ENCODE measurements at regions not wholly inside any gene's neighbourhood (a gene's known extent, or its start where the extent isn't known, plus 50 kb on each side); places are given as distances from the start of the nearest gene placed in this dataset.

- Histone ChIP-seq H3K27ac (ENCODE audit: low read depth) (no peak overlapping the region), H3K4me2 (no peak overlapping the region), H3K27me3 (ENCODE audit: insufficient read depth) (no peaks in the 10 kb centered on the region), H2AFZ (no peak overlapping the region), H3K4me1 (ENCODE audit: insufficient read depth) (peaks cover 15% of the 10 kb centered on the region; the same call in 1 of the 2 replicates), H3K79me2 (replicated peaks; ENCODE audit: insufficient read depth) (no peaks in the 10 kb centered on the region), H3K4me3 (no peak overlapping the region), H3K9me2 (ENCODE audit: insufficient read depth) (no peaks in the 10 kb centered on the region), H3F3A (replicated peaks; ENCODE audit: low read depth) (no peaks in the 10 kb centered on the region), H4K20me1 (replicated peaks; ENCODE audit: insufficient read depth) (no peaks in the 10 kb centered on the region), H3K36me3 (ENCODE audit: insufficient read depth) (0 out of 2 replicates have a peak, but pooled peaks cover 2% of the 10 kb centered on the region)
- DNase-seq (ENCODE audit: low spot score): peak; percentile 80
- ATAC-seq: peak; percentile 97
- Mint-ChIP-seq H3K4me3 (no peak overlapping the region), H3K4me1 (peaks cover 19% of the 10 kb centered on the region), H3K36me3 (ENCODE audit: low read depth) (peaks cover 21% of the 10 kb centered on the region), H3K27ac (no peak overlapping the region; the same call in 1 of the 2 replicates), H3K27me3 (ENCODE audit: insufficient read depth, low read depth, poor library complexity) (no peaks in the 10 kb centered on the region), H3K9me3 (peaks cover 22% of the 10 kb centered on the region)
- no peak for TF ChIP-seq NANOG (IDR thresholded peaks at IDR 0.05; ENCODE audit: borderline replicate concordance)
- TF ChIP-seq CTCF (conservative IDR thresholded peaks at IDR 0.05; ENCODE audit: low read depth in 2 of 2): peak; percentile 54 to 60
- no peak for TF ChIP-seq REST (IDR thresholded peaks at IDR 0.05; ENCODE audit: unreplicated experiment)
- 0 out of 2 replicates have a peak, but pooled peaks have one; percentile 17 for TF ChIP-seq ZNF462 (CRISPR knock-in tag; IDR thresholded peaks at IDR 0.05)
Observed at GRCh38 chr15:35195649-35196048, 110.6 kb upstream of the NANOGP8 start.
